HG02885 (cell line): ENCODE measurements at regions not wholly inside any gene's neighbourhood (a gene's known extent, or its start where the extent isn't known, plus 50 kb on each side); places are given as distances from the start of the nearest gene placed in this dataset.

Source experiments
- ATAC-seq: cut with Tn5 transposase; IDR thresholded peaks from one replicate; pipeline ENCODE4 v1.9.1; 2021; ENCODE audit warnings: mild to moderate bottlenecking; ENCODE audit not compliant: unreplicated experiment, poor library complexity

- ATAC-seq, result no peak
Observed at GRCh38 chr16:86791287-86792035, 213.1 kb downstream of the FOXL1 start.

- ATAC-seq, result no peak
Observed at GRCh38 chr16:86794216-86794864, 216.0 kb downstream of the FOXL1 start.

DNA sequence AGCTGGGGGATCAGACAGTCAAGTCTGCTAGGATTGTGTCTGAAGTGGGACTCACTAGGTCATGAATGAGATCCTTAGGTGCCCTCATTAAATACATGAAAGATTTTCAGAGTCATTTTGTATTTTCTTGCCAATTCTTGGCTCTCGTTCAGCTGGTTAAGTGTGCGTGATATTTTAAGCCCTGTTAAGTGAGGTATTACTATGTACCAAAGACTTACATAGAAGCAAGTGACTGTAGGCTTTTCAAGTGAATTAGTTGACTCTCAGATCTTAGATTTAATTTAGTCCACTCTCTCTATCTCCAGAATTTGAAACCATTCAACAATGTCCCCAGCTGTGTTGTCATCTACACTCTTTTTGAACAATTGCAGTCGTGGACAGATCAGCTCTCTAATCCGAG lies 219.4 kb downstream of the FOXL1 start:
- no peak for ATAC-seq

DNA sequence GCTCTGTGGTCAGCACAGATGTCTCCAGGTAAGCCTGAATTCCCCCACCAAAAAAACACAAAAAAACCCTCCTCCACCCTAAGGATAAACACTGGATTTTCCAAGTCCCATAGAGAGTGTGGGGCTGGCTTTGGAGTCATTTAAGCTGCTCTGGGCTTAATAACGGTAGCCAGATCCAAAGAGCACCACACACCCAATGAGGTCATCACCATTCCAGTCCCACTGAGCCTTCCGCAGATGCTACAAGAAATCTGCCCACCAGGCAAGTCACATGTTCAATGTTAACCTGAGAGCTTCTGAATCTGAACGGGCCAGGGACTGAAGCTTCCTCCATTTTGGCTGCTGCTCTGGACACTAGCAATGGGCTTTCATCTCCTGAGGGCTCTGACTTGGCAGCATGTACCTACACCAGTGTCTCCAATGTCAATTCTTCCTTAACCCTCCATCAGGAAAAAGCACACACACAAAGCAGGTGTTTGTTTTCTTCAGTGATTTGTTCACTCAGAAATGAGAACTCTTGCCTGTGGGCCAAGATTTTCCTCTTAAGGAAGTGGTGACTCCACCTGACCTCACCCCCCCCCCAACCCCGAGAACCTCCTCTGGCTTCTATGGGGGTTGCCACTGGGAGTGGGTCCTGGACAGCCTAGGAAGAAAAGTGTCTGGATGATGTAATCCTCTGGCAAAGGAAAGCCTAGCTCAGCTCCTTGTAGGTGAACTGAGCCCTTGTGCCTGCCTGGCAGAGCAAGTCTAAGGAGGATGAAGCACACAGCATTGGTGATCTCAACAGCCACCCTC lies 220.1 kb downstream of the FOXL1 start:
- no peak for ATAC-seq

- no peak for ATAC-seq
Observed at GRCh38 chr16:86799367-86799766, 221.0 kb downstream of the FOXL1 start.

GRCh38 chr16:86800894-86801293 lies 222.5 kb downstream of the FOXL1 start:
- ATAC-seq, result no peak

DNA sequence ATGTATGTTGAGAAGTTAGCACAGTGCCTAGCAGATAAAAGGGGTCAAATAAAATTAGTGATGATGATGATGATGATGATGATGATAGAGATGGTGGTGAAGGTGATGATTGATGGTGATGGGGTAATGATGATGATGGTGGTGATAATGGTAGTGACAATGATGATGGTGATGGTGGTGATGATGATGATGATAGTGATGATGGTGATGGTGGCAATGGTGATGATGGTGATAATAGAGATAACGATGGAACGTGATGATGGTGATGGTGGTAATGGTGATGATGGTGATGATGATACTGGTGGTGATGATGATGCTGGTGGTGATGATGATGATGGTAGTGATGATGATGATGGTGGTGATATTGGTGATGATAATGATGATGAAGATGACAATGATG lies 223.7 kb downstream of the FOXL1 start:
- ATAC-seq, result no peak

- ATAC-seq, result no peak
Observed at GRCh38 chr16:86805188-86805587, 226.8 kb downstream of the FOXL1 start.

- no peak for ATAC-seq
Observed at GRCh38 chr16:86806181-86806837, 228.0 kb downstream of the FOXL1 start.

GRCh38 chr16:86806838-86807351 lies 228.5 kb downstream of the FOXL1 start:
- no peak for ATAC-seq

- no peak for ATAC-seq
Observed at GRCh38 chr16:86808863-86809444, 230.6 kb downstream of the FOXL1 start.

DNA sequence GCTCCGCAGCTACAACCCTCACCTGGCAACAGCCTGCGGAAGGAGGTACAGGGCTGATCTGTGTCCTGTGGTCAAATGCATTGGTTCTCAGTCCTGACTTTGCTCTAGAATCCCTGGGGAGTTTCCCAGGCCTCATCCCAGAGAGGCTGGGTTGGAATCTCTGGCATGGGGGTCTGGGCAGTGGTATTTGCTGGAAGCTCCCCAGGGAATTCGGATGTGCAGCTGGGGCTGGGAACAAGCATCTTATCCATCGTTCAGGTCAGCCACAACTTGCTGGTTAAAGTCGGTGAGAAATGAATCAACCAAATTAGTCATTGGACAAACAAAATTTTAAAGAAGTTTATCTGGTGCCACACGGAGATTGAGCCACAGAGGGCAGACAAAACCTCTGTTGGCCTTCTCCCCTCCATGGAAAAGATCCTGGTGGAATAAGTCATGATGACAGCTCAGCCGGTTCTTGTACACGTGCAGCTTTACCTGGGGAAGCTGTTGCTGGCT lies 231.2 kb downstream of the FOXL1 start:
- ATAC-seq, result no peak

- no peak for ATAC-seq
Observed at GRCh38 chr16:86810062-86810461, 231.7 kb downstream of the FOXL1 start.

DNA sequence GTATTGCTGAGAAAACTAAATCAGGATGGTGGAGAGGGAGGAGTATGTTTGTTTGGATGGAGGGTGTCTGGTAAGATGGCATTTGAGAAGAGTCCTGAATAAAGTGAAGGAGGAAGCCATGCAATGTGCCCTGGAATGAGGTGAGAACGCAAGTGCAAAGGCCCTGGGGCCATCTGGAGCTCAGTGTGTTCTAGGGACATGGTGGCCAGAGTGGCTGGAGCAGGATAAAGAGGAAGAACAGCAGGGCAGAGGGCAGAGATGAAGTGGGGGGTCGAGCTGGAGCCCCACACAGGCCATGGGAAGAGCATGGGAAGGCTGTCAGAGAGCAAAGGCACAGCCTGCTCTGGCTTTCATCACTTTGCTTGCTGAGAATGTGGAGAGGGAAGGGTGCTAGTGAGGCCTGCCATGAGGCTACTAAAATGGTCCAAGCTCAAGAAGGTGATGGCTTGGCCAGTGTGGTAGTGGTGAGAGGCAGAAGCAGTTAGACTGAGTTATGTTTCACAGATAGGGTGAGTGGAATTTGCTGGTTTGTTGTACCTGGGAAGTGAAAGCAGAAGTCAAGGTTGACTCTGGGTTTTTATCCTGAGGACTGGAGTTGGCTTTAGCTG lies 234.1 kb downstream of the FOXL1 start:
- ATAC-seq, result no peak

GRCh38 chr16:86814256-86814655 lies 235.9 kb downstream of the FOXL1 start:
- ATAC-seq, result no peak

- no peak for ATAC-seq
Observed at GRCh38 chr16:86816930-86817625, 238.7 kb downstream of the FOXL1 start.

- ATAC-seq, result no peak
Observed at GRCh38 chr16:86818671-86819532, 240.6 kb downstream of the FOXL1 start.

- no peak for ATAC-seq
Observed at GRCh38 chr16:86819533-86819892, 241.2 kb downstream of the FOXL1 start.
